GM23248 (cell line): ENCODE measurements at regions not wholly inside any gene's neighbourhood (a gene's known extent, or its start where the extent isn't known, plus 50 kb on each side); places are given as distances from the start of the nearest gene placed in this dataset.
"Not testable (repeated sequence)": the region's sequence is repeated elsewhere in the genome, so short reads cannot be mapped to it uniquely, and the experiment has no call there.

ENCODE experiments used
- EZH2 ChIP-seq: fragments of 200-600 bp; sonication (generic); IDR thresholded peaks from 2 replicates; pipeline ENCODE4 v1.6.1; 2018; ENCODE audit warnings: antibody characterized with exemption, mild to moderate bottlenecking; ENCODE audit not compliant: insufficient read depth, poor library complexity, severe bottlenecking
- EZH2phosphoT487 ChIP-seq: fragments of 200-600 bp; sonication (generic); IDR thresholded peaks from 2 replicates; pipeline ENCODE4 v1.6.1; 2018; ENCODE audit warnings: antibody characterized with exemption, moderate library complexity, mild to moderate bottlenecking, low read depth; ENCODE audit not compliant: insufficient read depth

DNA sequence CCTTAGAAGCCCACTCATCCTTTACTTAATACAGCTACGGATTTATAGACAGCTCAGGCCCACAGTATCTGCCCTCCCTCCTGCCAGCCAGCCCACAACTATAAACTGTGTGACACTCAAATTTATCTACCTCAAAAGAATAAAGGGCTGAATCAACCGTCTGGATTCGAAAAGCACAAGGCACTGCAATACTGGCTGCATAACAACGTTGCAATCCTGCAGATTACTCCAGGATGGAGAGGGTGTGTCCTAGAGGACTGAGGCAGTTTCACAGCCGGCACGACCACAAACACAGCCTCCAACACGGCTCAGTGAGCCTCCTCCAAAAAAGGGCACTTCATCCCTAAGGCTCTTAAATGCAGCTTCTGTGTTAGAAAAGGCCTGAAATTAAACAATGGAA is 138.3 kb upstream of the EFCAB3 start:
- not testable (repeated sequence) for TF ChIP-seq EZH2, EZH2phosphoT487
